Bone marrow (tissue), 2 donors: ENCODE measurements at regions not wholly inside any gene's neighbourhood (a gene's known extent, or its start where the extent isn't known, plus 50 kb on each side); places are given as distances from the start of the nearest gene placed in this dataset.
"Not testable (repeated sequence)": the region's sequence is repeated elsewhere in the genome, so short reads cannot be mapped to it uniquely, and the experiment has no call there.

Experiments used
- DNase-seq, 2 donors: peaks; one replicate each; lab custom pipeline; 2025; lab: John Stamatoyannopoulos, UW

DNA sequence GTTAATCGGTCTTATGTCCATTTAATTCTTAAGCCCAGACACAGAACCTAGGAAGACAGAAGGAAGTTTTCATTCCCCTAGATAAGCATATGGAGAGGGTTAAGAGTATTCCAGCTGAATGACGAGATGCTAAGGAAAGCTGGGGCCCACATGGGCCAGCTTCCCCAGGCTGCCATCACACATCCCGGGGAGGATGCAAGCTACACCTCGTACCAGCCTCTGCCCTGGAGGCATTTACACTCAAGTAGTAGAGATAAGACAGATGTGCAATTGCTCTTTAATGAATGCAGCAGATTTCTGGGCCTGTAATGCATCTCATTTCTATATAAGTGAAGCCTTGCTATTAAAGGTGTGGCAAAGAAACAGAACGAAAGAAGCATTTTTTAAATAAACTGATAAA is 144.5 kb downstream of the MEX3B start:
- no peak for DNase-seq

DNA sequence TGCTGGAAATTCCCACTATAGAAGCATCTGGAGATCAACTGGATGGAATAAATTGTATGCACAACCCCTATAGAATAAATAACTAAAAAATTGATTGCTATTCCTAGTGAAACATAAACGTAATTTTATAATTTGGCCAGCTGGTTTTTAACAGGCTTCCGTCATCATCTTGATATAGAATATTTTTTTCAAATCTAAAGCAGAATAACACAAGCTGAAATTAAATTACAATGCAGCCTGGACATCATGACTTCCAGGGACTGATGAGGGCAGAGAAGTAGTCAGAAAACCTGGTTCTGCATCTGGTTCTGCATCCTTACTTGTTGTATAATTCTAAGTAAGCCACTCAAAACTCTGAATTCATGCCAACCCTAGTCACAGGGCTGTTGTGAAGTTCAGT is 146.1 kb downstream of the MEX3B start:
- no peak for DNase-seq

DNA sequence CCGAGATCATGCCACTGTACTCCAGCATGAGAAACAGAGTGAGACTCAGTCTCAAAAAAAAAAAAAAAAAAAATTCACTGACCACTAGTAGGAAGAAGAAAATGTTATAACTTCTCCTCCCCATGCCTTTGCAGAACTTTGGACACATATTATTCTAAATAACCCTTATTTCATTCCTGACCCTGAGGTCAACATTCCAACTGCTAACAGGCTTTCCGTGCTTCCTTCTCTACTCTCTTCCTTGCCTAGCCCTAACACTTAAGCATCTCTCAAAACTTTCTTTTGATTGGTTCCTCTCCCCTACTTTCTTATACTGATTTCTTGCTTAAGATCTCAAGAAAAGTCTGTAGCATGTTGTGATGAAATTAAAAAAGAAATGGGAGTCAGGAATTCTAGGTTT is 146.8 kb downstream of the MEX3B start:
- DNase-seq: no peak

DNA sequence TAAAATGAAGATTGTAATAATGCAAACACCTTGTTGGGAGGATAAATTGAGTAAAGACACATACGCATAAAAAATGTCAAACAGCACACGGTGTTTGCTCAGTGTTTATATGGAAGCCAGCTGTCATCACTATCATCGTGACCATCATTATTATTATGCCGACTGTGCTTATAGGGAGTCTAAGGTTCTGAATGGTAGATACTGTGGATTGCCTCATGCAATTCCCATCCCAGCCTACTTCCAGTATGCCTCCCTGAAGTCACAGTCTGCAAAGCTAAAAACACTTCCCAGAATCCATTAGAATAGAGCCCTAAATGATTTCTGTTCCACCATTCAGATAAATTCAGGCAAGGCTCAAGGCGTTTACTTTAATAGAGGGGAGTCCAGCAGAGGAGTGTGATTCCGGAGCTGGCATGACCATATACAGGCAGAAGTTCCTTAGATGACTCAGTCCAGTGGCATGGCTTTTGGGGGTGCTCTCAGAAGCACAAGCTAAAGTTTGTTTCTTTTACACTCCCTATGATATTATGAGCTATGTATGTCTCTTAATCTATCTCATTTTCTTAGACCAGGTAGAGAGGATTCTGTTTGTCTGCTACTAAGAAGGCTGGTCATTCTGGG is 148.7 kb downstream of the MEX3B start:
- DNase-seq: no peak

DNA sequence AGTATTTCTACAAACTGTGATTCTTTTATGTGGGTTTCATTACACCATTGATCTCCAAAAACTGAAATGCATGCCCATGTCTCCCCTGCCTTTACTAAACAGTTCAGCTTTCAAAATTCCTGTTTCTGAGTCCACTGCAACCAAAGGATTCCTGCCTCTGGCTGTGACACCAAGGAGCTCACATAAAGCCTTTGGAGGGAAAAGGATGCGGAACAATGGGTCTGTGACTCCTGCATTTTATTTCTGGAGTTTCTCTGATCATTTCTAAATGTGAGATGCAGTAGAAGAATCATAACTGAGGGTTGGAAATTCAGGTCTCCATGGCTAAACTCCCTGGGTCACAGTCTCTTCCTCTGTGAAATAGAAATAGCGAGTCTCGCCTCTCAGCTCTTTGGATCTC is 149.5 kb downstream of the MEX3B start:
- DNase-seq: no peak

DNA sequence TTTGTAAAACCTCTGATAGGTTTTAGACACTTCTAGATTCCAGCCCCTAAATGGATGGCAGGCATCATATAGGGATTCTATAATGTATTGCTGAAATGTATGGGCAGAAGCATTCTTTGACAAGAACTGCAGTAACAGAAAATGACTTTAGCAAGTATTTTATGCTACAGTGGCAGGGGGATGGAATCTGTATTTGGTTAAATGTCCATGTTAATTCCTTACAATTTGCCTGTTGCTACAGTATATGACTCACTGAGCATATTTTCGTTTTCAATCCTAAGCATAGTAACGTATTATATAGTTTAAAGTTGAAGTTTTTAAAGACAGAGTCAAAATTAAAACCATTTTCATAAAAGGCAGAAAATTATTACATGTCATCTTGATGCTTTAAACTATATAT is 150.1 kb downstream of the MEX3B start:
- no peak for DNase-seq

DNA sequence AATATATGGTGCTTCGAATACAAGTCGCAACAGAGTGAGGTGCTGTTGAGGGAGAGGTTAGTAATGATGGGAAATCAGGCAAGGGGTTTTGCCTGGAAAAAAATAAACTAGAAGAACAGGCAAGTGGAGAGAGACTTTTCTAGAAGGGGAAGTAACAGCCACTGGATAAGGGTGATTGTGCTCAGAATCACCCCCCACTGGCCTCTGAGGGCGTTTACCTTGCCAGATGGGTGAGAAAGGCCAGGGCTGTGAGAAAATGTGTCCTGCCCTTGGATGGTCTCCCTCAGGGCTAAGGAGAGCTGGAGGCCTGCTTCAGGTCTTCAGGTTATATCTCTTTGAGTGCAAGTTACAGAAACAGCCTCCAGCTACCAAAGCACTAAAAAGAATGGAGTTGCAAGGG is 151.8 kb downstream of the MEX3B start:
- DNase-seq: no peak

DNA sequence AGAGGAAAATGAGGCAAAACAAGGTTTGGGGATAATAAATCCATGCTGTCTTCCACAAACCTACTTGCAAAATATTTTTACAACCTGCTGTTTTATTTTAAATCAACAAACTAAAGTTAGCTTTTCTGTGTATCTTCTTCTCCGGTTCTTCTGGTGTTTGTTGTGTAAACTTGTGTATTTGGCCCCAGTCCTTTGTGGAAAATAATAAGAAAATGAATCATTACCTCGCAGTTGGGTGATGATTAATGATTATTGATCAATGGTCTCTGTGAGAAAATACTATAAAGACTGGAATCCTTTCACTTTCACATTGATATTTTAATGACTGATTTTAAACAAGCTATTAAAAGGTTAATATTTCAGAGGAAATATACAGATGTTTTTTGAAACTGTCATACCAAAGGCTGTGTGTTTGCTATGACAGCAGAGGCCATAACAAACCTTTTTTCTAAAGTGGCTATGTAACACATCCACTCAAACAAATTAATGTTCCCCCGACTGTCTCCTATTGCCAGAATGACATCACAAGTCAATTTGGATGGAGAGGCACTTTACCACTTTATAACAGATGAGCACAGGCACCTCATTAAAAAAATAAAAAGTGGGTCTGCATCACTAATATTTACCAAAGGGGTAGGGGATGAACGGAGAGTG is 152.5 kb downstream of the MEX3B start:
- DNase-seq: no peak

DNA sequence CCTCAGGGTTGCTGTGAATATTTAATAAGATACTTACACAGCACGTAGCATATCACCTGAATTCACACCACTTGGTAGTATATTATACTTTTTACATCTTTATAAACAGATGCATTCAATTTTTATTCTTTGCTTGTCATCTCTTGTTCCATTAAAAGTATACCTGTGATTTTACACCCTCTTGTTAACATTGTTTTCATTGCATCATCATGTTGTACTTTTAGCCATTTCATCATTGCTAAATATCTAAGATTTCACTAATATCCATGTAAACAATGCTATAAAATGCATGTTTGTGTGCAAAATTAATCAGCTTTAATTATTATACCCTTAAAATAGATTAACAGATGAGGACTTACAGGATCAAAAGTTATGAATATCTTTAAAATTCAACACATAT is 155.3 kb downstream of the MEX3B start:
- no peak for DNase-seq

DNA sequence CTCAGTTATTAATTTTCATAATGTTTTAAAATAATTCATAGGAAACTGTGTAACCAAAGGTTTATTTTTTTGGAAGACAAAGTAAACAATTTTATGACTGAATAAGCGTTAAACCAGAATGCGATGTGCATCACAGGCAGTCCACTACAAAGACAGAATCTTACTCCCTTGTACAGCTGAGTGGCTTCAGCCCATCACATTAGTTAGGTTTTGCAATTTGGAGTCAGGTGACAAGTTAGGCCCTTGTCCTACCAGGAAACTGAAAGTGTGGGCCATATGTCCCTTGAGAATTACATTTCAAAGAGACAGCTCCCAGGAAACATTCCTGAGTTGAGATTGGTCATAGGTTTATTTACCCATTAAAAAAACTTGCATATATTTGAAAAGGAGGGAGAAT is 156.3 kb downstream of the MEX3B start:
- DNase-seq: no peak

DNA sequence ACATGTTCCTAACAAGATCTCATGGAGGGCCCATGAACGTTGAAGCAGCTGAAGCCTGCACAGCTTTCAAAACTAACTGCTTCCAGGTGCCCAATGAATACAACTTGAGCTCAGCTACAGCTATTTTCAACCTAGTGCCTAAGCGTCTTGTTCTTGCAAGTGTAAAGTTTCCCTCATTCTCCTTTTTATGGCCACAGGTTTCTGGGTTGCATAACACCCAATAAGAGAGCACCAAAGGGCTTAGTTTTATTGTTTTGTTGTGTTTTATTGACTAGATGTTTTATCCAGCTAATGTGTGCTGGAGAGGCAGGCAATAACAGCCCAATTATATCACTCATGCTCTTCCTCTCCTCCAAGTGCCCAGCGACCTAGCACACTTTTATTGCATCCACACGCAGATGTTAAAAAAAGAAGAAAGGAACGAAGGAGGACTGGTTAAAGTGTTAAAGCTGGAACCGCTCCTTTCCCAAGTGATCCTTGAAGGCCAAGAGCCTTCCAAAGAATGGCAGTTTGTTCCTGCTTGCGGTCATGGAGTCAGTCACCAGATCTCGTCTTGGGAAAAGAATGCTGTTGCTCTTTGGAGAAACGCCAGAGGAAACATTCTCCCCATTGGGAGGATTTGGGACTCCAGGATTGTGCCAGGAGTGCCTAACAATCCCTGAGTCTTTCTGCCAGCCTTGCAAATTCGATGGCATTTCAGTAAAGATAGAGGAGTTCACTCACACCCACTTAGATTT is 156.9 kb downstream of the MEX3B start:
- no peak for DNase-seq

DNA sequence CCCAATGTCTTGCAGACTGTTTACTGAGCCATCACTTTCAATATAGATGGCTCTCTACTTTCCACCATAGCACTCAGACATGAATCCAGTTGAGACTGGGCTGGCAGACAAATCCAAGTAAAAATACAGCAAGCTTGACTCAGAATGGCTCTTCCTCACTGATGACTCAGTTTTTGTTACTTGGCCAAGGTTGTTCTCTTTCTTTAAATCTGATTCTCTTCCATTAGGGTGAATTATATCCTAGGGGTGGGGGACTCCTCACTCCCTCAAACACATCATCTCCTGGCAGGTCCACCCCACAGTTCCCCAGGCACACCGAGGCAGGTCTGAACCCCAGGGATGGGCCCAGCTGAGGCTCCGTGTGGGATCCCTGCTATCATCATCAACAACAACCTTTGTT is 157.9 kb downstream of the MEX3B start:
- DNase-seq: no peak

DNA sequence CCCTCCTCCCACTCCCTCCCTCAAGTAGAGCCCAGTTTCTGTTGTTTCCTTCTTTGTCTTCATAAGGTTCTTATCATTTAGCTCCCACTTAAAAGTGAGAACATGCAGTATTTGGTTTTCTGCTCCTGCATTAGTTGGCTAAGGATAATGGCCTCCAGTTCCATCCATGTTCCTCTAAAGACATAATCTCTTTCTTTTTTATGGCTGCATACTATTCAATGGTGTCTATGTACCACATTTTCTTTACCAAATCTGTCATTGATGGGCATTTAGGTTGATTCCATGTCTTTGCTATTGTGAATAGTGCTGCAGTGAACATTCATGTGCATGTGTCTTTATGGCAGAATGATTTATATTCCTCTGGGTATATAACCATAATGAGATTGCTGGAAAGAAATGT is 158.6 kb downstream of the MEX3B start:
- not testable (repeated sequence) for DNase-seq

DNA sequence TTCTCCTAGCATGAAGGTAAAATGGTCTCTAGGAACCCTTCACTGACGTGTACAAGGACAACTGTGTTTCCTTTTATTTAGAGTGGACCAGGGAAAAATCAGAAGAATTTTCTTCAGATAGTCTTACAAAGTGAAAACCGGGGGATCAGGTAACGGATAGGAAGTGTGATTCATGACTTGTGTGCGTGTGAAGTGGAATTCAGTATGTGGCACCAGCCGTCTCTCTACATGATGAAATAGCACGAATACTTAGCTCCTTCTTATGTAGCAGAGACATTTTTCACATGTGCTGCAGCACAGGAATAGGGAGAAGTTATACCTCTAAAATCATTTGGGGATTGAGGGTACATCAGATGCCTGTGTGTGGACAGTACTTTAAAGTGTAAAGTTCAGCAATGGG is 159.2 kb downstream of the MEX3B start:
- DNase-seq: no peak

DNA sequence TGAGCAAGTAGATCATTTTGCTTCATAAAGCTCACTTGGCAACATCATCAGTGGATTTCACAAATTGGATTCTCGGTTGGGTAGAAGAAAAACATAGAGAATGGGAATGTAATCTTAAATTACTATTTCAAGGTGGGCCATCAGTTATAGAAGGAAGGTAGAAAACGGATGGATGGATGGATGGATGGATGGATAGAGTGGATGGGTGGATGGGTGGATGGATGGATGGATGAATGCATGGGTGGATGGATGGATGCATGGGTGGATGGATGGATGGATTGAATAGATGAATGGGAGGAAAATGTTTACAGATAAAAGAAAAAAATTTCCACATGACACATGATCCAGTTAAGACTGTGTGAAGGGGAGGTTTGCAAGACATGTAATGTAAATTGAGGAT is 159.7 kb downstream of the MEX3B start:
- DNase-seq: no peak

DNA sequence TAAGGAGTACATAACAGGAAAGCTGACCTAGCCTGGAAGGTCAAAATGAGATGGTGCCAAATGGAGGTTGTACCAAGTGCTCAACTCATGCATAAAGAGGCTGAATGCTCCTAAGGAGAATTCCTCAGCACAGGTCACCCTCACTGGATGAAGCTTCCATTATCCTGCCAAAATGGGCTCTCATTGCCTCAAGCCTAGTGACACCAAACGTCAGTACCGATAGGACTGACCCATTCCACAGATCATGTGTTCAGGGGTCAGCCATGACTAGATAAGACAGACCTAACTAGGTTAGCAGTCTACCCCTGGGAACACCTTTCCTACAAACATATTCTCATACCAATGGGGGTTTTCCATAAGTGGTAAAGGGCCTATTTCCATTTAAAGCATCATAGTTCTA is 160.7 kb downstream of the MEX3B start:
- no peak for DNase-seq

DNA sequence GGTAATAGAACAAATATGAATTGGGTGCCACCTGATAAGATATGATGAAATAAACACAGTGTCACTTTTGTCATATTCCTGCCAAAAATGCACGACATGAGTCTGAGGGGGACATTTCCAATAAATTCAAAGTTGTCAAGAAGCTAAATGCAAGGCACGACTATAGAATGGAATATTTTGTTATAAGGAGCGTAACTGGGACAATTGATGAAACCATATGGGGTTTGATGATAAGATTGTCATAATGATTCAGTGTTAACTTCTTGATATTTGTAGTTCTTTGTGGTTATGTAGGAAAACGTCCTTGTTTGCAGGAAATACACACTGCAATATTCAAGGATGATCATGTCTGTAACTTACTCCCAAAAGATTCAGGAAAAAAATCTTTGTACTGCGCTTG is 163.3 kb downstream of the MEX3B start:
- no peak for DNase-seq

DNA sequence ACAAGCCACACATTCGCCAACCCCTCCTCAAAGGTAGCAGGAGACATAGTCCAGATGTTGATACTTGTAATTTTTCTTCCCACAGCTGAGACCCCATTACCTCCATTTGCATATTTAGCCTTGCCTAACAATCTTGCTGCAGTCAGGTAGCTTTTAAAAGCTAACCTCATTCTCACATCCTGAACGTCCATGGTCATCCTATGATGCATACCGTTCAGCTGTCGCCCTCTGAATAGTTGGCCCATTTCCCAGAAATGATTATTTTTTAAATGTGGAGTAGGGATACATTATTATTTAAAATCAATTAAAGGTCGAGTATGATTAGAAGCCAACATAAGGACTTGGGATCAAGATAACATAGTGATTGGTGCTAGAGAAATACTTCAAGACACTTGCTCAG is 165.0 kb downstream of the MEX3B start:
- DNase-seq: no peak

DNA sequence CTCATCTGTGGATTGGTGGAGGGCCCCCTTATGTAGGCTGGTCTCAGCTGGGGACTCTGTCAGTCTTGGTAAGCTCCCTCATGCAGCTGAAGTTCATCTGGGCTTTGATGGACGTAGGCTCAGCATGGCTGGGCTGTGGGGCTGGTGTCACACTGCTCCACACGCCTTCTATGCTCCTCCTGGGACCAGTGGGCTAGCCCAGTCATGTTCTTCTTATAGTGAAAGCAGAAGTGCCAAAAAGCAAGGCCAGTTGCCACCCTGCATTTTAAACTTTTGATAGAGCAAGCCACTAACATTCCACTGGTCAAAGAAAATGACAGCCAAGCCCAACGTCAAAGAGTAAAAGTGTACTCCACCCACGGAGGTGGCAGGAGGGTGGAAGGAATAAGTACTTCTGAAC is 165.5 kb downstream of the MEX3B start:
- DNase-seq: no peak

DNA sequence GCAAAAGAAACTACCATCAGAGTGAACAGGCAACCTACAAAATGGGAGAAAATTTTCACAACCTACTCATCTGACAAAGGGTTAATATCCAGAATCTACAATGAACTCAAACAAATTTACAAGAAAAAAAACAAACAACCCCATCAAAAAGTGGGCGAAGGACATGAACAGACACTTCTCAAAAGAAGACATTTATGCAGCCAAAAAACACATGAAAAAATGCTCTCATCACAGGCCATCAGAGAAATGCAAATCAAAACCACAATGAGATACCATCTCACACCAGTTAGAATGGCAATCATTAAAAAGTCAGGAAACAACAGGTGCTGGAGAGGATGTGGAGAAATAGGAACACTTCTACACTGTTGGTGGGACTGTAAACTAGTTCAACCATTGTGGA is 170.1 kb downstream of the MEX3B start:
- DNase-seq: not testable (repeated sequence)

DNA sequence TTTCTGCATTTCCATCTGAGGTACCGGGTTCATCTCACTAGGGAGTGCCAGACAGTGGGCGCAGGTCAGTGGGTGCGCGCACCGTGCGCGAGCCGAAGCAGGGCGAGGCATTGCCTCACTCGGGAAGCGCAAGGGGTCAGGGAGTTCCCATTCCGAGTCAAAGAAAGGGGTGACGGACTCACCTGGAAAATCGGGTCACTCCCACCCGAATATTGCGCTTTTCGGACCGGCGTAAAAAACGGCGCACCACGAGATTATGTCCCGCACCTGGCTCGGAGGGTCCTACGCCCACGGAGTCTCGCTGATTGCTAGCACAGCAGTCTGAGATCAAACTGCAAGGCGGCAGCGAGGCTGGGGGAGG is 175.1 kb downstream of the MEX3B start:
- not testable (repeated sequence) for DNase-seq

DNA sequence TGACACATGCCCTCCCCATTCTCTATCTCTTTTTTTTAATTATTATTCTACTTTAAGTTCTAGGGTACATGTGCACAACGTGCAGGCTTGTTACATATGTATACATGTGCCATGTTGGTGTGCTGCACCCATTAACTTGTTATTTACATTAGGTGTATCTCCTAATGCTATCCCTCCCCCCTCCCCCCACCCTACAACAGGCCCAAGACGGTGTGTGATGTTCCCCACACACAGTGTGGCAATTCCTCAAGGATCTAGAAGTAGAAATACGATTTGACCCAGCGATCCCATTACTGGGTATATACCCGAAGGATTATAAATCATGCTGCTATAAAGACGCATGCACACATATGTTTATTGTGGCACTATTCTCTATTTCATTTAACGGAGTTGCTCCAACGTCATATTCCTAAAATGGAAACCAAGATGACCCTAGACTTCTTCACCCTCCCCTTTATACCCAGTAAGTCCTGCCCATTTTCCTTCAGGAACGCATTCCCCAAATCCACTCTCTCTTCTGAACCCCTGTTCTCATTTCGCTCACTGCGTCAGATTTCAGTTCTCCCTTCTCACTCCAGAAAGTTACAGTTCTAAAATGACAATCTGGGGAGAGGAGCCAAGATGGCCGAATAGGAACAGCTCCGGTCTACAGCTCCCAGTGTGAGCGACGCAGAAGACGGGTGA is 175.6 kb downstream of the MEX3B start:
- DNase-seq: not testable (repeated sequence)
